Stimulated activated CD4-positive, alpha-beta T cell treated with anti-CD3 and anti-CD28 coated beads, Interleukin-15, amount 100 ng/mL, for 1 hour (primary cell): ENCODE measurements at regions not wholly inside any gene's neighbourhood (a gene's known extent, or its start where the extent isn't known, plus 50 kb on each side); places are given as distances from the start of the nearest gene placed in this dataset.

ENCODE experiments used
- DNase-seq, 2 donors: peaks; one replicate each; pipeline ENCODE4 v3.0.0-alpha.2; 2020; ENCODE audit warnings: low read depth in 1 of 2, low spot score in 1 of 2

GRCh38 chr1:184215274-184215925, 163.9 kb downstream of the TSEN15 start:
- no peak for DNase-seq

- no peak for DNase-seq
These were observed 167.0 kb downstream of the TSEN15 start for GRCh38 chr1:184218458-184219075.

GRCh38 chr1:184219414-184219813, 167.4 kb upstream of the C1orf21 start:
- no peak for DNase-seq

- no peak for DNase-seq
These were observed 166.9 kb upstream of the C1orf21 start for GRCh38 chr1:184219883-184220282.

GRCh38 chr1:184221087-184221486, 165.7 kb upstream of the C1orf21 start:
- DNase-seq, result no peak

- peak in 1 of 2 donors; percentile 5 for DNase-seq
These were observed 164.2 kb upstream of the C1orf21 start for GRCh38 chr1:184222652-184223052.

GRCh38 chr1:184223216-184223615, 163.6 kb upstream of the C1orf21 start:
- no peak for DNase-seq

GRCh38 chr1:184225283-184226099, 161.3 kb upstream of the C1orf21 start:
- DNase-seq, result no peak

- no peak for DNase-seq
These were observed 160.7 kb upstream of the C1orf21 start for GRCh38 chr1:184226100-184226487.

- DNase-seq, result no peak
These were observed 158.3 kb upstream of the C1orf21 start for GRCh38 chr1:184228558-184228957.

GRCh38 chr1:184237588-184237987, 149.2 kb upstream of the C1orf21 start:
- DNase-seq, result no peak

GRCh38 chr1:184241446-184241845, 145.4 kb upstream of the C1orf21 start:
- DNase-seq, result no peak

- no peak for DNase-seq
These were observed 144.3 kb upstream of the C1orf21 start for GRCh38 chr1:184242507-184242943.

- DNase-seq, result no peak
These were observed 141.9 kb upstream of the C1orf21 start for GRCh38 chr1:184244962-184245361.

- DNase-seq, result no peak
These were observed 139.2 kb upstream of the C1orf21 start for GRCh38 chr1:184247671-184248070.

GRCh38 chr1:184253921-184254320, 132.9 kb upstream of the C1orf21 start:
- no peak for DNase-seq

GRCh38 chr1:184254849-184255248, 132.0 kb upstream of the C1orf21 start:
- no peak for DNase-seq

- no peak for DNase-seq
These were observed 131.3 kb upstream of the C1orf21 start for GRCh38 chr1:184255560-184255959.

GRCh38 chr1:184257873-184258272, 129.0 kb upstream of the C1orf21 start:
- DNase-seq, result no peak

- no peak for DNase-seq
These were observed 128.3 kb upstream of the C1orf21 start for GRCh38 chr1:184258525-184258924.

GRCh38 chr1:184260382-184260781, 126.4 kb upstream of the C1orf21 start:
- DNase-seq, result no peak

GRCh38 chr1:184262109-184262508, 124.7 kb upstream of the C1orf21 start:
- DNase-seq, result no peak
